NCI-H526 (cell line): ENCODE measurements at regions not wholly inside any gene's neighbourhood (a gene's known extent, or its start where the extent isn't known, plus 50 kb on each side); places are given as distances from the start of the nearest gene placed in this dataset.

ENCODE experiments used
- DNase-seq, 2 experiments: peaks; one replicate each; lab custom pipeline; 2025; lab: John Stamatoyannopoulos, UW

GRCh38 chr20:51335329-51335841, 207.1 kb downstream of the NFATC2 start:
- no peak for DNase-seq

- DNase-seq = no peak
Observed at GRCh38 chr20:51334609-51335008, 207.9 kb downstream of the NFATC2 start.

- no peak for DNase-seq
Observed at GRCh38 chr20:51333971-51334370, 208.5 kb downstream of the NFATC2 start.

- DNase-seq = no peak
Observed at GRCh38 chr20:51333446-51333845, 209.1 kb downstream of the NFATC2 start.

DNA sequence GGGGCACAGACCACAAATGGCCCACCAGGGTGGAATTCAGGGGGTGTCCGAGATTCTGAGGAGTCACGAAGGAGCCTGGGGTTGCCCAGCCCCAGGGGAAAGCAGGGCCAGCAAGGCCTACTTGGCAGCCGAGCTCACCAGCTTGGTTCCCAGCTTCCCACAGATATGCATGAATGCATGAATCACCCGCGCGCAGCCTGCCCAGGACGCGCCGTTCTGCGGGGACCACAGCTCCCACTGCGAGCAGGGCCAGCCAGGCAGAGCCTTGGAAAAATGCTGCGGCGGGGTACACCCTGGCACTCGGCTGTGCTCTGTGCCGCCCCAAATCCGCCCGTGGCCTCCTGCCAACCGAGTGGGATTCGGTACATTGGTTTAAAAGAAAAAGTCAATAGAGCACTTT, 211.0 kb downstream of the NFATC2 start:
- no peak for DNase-seq

DNA sequence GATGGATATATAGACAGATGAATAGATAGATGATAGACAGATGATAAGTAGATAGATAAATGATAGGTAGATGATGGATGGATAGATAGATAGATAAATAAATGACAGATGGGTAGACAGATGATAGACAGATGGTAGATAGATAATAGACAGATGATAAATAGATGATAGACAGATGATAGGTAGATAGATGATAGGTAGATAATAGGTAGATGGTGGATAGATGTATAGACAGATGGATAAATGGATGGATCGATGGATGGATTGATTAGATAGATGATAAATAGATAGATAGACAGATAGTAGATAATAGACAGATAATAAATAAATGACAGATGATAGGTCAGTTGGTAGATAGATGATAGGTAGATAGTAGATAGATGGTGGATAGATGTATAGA, 212.7 kb downstream of the NFATC2 start:
- no peak for DNase-seq

DNA sequence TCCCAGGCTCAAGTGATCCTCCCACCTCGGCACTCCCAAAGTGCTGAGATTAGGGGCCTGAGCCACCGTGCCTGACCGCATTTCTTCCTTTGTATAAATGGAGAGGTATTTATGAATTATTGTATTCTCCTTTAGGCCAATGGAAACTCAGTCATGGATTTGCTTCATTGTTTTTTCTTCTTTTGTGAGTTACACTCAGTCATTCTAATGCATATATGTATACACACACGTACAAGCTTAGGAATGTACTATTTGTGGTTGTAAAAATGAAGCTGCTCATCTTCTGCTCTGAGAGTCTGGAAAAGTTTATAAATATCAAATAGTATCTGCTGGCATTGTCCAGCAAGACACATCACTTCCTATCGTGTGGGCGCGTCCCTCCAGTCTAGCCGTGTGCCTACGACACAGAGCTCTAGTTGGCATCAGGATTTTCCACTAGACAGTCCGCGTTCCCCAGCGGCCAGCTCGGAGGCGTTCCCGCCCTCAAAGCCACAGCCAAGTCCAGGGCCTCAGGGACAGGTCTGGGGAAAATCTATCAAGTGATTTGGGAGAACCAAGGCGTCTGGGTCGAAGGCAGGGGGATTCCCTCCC, 215.2 kb downstream of the NFATC2 start:
- no peak for DNase-seq

DNA sequence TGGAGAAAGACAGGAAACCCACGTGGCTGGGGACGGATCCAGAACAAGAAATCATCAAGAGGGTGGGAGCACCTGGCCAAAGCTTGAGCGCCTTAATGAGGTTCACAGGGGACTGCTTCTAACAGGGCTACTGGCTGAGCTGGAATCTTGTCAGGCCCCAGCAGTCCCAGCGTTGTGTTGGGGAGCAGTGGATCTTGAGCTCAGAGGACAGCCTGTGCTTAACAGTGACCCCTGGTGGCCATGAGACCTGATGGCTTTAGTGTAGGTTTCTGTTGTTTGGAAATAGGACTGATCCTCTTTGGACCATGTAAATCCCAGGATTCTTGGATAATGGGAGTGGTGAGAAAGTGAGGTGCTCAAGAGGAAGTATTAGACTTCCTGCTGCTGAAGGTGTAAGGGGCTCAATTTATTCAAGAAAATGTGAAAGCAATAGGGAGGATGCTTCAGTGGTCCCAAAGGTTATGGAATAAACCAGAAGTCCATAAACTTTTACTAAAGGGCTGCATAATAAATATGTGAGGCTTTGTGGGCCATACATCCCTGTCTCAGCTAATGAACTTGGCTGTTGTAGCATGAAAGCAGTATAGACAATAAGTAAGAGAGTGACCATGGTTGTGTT, 216.2 kb downstream of the NFATC2 start:
- peak in 1 of 2 experiments; percentile 50 for DNase-seq

- DNase-seq = no peak
Observed at GRCh38 chr20:51322164-51322707, 220.3 kb downstream of the NFATC2 start.

DNA sequence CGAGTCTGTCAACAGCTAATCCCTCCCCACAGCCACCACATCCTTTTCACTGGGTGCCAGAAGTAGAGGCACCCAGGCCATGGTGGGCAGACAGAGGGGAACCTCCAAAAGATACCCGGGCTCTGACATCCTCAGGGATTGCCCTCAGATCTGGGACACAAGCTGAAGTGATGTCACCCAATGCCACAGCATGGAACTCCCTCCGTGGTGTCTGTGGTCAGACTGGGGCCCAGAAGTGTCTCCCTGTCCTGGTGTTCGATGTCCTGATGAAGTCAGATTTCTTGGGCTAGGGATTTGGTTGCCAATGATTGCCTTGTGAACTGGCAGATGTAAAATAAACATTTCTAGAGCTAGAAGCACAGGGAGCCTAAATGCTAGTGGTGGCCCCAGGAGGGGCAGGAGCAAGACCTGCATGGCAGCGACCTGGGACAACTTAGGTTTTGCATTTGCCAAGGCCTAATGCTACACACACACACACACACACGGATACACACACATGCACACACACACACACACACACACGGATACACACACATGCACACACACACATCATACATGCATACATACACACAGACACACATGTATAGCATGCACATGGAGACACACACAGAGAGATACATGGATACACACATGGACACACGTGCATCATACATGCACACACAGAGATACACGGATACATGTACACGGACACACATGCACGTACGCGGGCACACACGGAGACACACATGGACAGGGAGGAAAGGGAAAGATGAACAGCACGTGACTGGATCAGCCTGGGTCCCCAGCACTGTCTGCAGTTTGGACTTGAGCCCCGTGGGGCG, 221.0 kb downstream of the NFATC2 start:
- no peak for DNase-seq

GRCh38 chr20:51319522-51319921, 223.0 kb downstream of the NFATC2 start:
- DNase-seq = no peak

DNA sequence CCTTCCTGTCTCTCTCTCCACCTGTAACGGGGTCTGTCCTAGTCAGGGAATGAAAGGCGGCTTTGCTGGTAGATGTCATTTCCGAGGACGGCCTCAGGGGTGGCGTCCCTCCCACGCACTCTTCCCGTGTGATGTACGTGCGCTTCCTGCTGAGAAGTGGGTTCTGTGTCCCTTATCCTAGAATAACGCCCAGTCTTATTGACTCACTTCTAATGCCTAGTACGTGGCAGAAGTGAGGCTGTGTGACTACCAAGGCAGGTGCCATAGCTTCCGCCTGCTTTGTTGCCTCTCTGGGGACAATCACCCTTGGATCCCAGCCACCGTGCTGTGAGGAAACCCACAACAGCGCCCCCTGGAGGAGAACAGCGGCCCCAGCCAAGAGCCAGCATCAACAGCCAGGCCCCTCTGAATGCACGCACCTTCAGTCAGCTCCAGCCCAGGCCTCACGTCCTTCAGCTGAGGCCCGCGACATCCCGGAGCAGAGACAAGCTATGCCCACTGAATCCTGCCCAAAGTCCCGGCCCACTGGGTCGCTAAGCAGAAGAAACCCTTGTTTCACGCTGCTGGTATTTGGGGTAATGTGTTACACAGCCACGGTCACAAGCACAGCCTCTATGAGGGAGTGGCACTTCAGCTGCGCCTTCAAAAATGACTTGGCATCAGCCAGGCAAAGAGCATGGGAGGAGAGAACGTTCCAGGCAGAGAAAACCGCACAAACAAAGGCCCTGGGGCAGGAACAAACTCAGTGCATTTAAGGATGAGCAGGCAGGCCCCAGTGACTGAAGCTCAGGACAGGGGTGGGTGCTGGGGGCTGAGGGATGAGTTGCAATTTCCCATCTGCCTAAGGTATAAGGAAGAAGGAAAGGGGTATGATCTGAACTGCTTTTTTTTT, 224.2 kb downstream of the NFATC2 start:
- DNase-seq = peak in 1 of 2 experiments; percentile 74

- no peak for DNase-seq
Observed at GRCh38 chr20:51315390-51315789, 227.1 kb downstream of the NFATC2 start.

DNA sequence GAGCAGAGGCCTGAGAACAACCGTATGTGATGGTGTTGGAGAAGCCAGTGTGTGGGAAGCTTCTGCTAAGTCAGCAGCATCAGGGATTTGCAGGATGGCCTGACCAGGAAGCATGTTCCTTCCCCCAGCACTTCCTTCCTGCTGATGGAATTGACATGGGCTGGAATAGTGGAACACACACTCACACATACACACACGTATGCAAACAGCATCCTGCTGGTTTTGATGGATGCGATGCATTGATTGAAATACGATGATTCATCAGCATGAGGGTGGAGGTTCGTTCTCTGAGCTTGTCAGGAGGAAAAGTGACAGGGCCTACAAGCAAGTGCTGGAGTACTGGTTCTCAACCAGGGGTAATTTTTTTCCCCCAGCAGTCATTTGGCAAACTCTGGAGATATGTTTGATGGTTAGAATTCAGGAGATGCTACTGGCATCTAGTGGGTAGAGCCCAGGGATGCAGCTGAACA, 229.1 kb downstream of the NFATC2 start:
- DNase-seq = no peak

DNA sequence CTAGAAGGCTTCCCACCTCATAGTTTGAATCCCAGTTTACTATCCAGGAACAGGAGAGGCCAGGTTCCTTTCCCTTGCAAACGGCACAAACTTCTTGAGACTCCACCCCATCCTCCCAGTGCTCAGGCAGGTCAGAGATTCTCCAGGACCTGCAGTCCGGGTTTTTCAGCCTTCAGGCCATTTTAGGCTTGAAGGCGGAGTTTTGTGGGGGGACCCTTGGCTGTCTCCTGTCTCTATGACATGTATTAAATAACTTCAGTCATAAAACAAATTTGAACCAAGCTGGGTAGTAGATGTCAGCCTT, 230.1 kb downstream of the NFATC2 start:
- no peak for DNase-seq

- no peak for DNase-seq
Observed at GRCh38 chr20:51311636-51312479, 230.7 kb downstream of the NFATC2 start.

DNA sequence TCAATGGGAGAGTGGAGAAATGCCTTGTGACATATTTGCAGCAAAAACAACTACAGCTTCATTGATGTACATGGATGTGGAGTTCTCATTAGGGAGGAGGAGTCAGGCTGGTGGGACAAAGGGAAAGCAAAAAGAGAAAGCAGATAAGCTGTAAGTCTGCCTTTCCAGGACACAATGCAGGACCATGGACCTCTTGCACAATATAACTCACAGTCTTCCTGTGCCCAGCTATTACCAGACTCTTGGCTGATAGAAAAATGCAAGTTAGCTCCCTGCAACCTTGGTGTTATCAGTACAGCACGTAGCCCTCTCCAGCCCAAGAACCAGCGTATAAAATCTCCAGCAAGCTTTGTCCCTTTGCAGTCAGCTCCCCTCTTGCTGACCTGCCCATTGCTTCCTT, 232.3 kb downstream of the NFATC2 start:
- no peak for DNase-seq

- no peak for DNase-seq
Observed at GRCh38 chr20:51309128-51309527, 233.4 kb downstream of the NFATC2 start.

DNA sequence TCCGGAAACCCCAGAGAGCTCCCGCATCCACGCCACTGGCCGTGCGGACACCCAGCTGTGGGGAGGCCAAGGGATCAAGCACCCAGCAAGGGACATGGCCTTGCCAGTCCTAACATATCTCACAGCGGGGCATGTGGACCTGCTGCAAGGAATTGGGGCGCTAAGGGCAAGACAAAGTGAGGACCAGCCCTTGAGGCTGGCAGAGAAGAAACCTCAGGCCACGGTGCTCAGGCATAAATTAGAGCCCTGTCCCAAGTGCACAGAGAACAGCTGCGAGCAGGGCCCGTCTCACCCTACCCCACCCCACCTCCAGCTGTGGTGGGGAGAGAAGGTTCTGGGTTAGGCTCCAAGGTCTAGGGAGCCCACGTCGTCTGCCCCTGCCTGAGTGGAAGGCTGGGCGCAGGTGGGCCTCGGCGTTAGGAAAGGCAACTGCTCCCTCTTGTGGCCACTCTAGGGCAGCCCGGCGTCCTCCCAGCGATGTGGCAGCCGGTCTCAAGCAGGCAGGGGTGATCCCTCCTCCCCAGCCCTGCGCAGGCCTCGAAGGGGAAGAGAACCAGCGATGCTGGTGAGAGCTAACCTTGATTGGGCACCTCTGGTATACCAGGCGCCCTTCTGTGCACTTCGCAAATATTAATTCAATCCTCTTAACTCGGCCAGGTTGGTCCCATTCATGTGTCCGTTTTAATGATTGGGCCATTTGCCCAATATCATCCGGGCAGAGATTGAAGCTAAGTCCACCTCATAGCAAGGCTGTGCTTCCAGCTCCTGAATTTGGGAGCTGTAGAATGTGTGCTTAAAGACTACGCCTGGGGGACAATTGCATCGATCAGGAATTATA, 235.8 kb downstream of the NFATC2 start:
- peak; percentile 43 to 88 for DNase-seq

DNA sequence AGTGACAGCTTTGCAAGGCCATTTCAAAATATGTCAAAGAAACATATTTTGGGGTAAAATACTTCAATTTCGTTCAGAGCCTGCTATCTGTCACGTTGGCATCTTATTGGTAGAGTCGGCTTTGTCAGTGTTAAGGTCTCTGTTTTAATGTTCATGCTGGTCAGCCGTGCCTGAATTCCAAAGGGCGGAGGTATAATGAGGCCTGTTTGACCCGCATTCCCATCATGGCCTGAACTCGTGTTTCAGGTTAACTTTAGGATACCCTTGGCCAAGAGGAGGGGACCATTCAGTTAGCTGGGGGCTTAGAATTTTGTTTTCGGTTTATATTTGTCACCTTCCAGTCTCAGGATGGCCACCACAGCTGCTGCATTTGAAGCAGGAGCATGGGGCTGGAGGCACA, 236.4 kb downstream of the NFATC2 start:
- no peak for DNase-seq
